ENCODE measurements at regions not wholly inside any gene's neighbourhood (a gene's known extent, or its start where the extent isn't known, plus 50 kb on each side); places are given as distances from the start of the nearest gene placed in this dataset.

DNA sequence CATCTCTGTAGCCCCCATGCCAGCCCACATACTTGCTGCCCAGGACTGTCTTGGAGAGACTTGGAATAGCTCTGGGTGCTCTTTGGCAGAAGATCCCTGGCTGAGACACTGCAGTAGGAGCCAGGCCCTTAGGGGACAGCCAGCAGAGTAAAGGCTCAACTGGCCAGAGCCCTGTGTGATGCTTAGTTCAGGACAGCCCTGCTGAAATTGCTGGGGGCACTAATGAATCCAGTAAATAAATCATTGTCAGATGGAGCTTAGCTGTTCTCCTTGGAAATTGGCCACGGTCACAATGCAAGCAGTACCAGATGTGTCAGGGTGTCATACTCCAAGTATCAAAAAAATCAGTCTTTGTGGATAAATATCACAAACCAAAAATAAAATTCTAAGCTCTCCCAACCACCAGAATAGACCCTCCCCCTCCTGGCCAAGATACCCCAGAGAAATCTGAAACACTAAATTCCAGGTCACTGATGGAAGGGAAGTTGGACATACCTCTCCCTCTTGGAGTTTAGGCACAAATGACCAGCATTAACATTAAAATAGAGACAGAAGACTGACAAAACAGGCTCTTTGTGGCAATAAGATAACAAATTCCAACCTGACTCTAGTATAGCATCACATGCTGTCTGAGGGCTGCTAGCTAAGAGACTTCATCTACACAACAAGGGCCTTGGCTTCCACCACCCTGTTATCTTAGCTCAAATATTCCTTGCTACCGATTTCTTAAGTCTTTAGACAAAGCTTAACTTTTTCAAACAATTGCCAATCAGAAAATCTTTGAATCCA lies 83.2 kb upstream of the DNAH14 start:
- TF ChIP-seq, protein P1, sequence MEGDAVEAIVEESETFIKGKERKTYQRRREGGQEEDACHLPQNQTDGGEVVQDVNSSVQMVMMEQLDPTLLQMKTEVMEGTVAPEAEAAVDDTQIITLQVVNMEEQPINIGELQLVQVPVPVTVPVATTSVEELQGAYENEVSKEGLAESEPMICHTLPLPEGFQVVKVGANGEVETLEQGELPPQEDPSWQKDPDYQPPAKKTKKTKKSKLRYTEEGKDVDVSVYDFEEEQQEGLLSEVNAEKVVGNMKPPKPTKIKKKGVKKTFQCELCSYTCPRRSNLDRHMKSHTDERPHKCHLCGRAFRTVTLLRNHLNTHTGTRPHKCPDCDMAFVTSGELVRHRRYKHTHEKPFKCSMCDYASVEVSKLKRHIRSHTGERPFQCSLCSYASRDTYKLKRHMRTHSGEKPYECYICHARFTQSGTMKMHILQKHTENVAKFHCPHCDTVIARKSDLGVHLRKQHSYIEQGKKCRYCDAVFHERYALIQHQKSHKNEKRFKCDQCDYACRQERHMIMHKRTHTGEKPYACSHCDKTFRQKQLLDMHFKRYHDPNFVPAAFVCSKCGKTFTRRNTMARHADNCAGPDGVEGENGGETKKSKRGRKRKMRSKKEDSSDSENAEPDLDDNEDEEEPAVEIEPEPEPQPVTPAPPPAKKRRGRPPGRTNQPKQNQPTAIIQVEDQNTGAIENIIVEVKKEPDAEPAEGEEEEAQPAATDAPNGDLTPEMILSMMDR (IDR thresholded peaks at IDR 0.05; ENCODE audit: insufficient read depth, low read depth, low read length) = no peak
- H3K4me3 ChIP-seq (ENCODE audit: low read depth, low read length) = no peak overlapping the region
- DNase-seq (ENCODE audit: low read depth) = no peak

DNA sequence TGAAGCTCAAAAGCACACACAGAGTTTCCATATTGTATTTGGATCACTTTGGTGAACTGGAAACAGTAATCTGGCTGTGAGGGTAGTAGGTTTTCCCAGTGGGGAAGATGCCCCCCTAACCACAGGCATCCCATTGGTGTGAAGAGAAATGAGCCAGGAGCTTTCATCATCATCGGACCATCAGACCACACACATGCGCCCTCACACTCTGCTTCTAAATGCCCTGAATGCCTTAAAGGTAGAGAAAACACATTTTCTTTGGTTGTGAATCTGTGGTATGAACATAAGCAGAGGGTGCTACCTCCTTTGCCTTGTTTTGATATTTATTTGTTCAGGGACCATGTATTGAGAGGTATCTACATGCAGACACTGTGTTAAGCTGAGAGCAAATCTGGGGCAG lies 79.0 kb upstream of the DNAH14 start:
- DNase-seq (ENCODE audit: low read depth) = no peak
- TF ChIP-seq, protein P1 (IDR thresholded peaks at IDR 0.05; ENCODE audit: insufficient read depth, low read depth, low read length) = no peak
- H3K4me3 ChIP-seq (ENCODE audit: low read depth, low read length) = no peak overlapping the region

DNA sequence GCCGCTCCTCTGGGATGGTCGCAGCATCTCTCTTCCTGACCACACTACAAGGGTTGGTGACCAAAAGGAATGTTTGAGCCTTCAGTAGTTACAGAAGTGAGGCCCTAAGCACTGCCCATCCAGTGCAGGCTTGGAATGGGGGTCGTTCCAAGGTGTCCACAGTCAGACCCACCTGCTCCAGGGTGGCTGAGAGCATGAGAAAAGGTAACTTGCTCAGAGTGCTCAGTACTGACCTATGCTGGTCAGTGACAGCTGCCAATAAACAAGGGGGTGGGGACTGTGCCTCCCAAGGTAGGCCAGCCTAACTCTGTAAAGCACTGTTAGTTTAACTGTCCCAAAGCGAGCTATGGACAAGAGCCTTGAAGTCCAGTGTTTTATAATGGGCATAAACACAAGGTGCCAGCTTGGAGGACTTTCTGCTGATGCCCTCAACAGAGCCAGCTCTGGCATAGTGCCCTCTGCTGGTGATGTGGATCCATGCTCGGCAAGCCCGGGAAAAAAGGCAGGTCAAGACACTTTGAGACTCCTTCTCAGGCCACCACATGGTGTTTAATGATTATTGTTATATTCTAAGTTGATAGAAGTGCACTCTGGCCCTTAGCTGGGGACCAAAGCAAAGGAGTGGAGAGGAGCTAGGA lies 78.1 kb upstream of the DNAH14 start:
- H3K4me3 ChIP-seq (ENCODE audit: low read depth, low read length) = no peak overlapping the region
- TF ChIP-seq, protein P1 (IDR thresholded peaks at IDR 0.05; ENCODE audit: insufficient read depth, low read depth, low read length) = peak; percentile 84
- DNase-seq (ENCODE audit: low read depth) = peak; percentile 54

DNA sequence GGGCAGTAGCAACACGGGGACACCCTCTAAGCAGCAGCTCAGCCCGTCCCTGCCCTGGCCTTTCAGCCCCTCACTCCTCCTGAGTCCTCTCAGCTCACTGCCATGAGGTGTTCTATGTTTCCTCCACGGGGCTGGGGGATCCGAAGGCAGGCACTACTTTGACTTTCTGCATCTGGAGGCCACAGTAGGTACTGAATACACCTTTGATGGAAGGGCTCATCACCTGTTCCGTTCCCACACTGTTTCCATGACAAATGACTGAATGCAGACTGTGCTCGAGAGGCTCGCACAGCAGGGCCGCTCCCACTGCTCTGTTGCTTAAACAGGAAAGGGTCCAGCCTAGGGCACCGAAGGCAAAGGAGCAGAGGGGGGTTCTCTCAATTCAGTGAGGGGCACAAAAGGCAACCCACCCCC lies 77.6 kb upstream of the DNAH14 start:
- TF ChIP-seq, protein P1 (IDR thresholded peaks at IDR 0.05; ENCODE audit: insufficient read depth, low read depth, low read length) = no peak
- no peak for DNase-seq (ENCODE audit: low read depth)
- H3K4me3 ChIP-seq (ENCODE audit: low read depth, low read length) = no peak overlapping the region

DNA sequence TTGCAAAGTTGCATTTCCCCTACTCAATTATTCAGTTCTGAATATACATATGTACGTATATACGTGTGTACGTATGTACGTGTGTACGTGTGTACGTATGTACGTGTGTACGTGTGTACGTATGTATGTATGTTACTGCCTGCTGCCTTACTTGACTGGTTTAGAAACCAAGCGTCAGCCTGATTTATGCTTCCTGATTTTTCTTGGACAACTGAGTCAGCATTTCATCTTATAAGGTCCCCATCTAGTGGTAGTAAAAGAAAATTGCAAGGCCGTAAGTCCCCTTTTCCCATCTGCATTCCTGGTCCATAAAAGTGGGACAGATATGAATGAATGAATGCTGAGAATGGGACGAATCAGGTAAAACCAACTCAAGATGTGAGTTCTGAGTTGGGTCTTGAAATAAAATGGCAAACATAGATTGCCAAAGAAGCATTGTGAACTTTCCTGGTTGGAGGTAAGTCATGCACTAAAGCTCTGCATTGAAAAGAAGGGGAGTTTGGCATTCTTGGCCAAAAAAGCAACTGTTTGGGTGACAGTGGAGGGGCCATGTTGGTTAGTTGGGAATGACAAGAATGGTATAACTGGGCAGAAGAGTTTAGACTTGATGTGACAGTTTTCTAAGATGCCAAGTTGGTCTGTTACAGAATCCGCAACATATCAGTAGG lies 76.4 kb upstream of the DNAH14 start:
- DNase-seq (ENCODE audit: low read depth) = peak; percentile 74
- TF ChIP-seq, protein P1 (IDR thresholded peaks at IDR 0.05; ENCODE audit: insufficient read depth, low read depth, low read length) = peak; percentile 83
- H3K4me3 ChIP-seq (ENCODE audit: low read depth, low read length) = no peak overlapping the region

DNA sequence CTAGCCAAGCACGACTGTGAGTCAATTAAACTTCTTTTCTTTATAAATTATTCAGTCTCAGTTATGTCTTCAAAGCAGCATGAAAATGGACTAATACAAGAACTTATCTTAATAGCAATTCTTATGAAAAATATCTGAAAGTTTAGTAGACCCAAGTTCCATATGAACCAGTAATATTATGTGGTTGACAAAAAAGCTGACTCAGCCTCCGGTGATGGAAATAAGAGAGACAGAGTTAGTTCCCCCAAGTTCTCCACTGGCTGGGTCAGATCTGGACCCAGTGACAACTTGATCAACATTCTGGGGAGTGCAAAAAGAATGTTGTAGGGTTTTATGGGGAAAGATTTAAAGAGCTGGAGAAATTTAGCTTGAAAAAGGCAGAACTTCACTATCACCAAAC lies 72.5 kb upstream of the DNAH14 start:
- TF ChIP-seq, protein P1 (IDR thresholded peaks at IDR 0.05; ENCODE audit: insufficient read depth, low read depth, low read length) = no peak
- DNase-seq (ENCODE audit: low read depth) = no peak
- no peak overlapping the region for H3K4me3 ChIP-seq (ENCODE audit: low read depth, low read length)

All from fibroblast of villous mesenchyme (primary cell).